ENCODE measurements at regions not wholly inside any gene's neighbourhood (a gene's known extent, or its start where the extent isn't known, plus 50 kb on each side); places are given as distances from the start of the nearest gene placed in this dataset.
"Not testable (repeated sequence)": the region's sequence is repeated elsewhere in the genome, so short reads cannot be mapped to it uniquely, and the experiment has no call there.

- no peak for TF ChIP-seq CTCF (IDR thresholded peaks at IDR 0.05; ENCODE audit: borderline replicate concordance, insufficient read depth, low read depth, low read length)
- no peak overlapping the region for H3K4me3 ChIP-seq (ENCODE audit: low read depth, low read length)
Observed at GRCh38 chr4:163731071-163731470, 236.6 kb downstream of the TMA16 start.

GRCh38 chr4:163732473-163732872, 238.0 kb downstream of the TMA16 start:
- TF ChIP-seq CTCF (IDR thresholded peaks at IDR 0.05; ENCODE audit: borderline replicate concordance, insufficient read depth, low read depth, low read length): no peak
- no peak overlapping the region for H3K4me3 ChIP-seq (ENCODE audit: low read depth, low read length)

GRCh38 chr4:163736876-163737275, 242.4 kb downstream of the TMA16 start:
- no peak overlapping the region for H3K4me3 ChIP-seq (ENCODE audit: low read depth, low read length)
- no peak for TF ChIP-seq CTCF (IDR thresholded peaks at IDR 0.05; ENCODE audit: borderline replicate concordance, insufficient read depth, low read depth, low read length)

- H3K4me3 ChIP-seq (ENCODE audit: low read depth, low read length): not testable (repeated sequence)
Observed at GRCh38 chr4:163737846-163738245, 243.4 kb downstream of the TMA16 start.

GRCh38 chr4:163738521-163738920, 244.0 kb downstream of the TMA16 start:
- TF ChIP-seq CTCF (IDR thresholded peaks at IDR 0.05; ENCODE audit: borderline replicate concordance, insufficient read depth, low read depth, low read length): no peak
- H3K4me3 ChIP-seq (ENCODE audit: low read depth, low read length): no peak overlapping the region

- no peak for TF ChIP-seq CTCF (IDR thresholded peaks at IDR 0.05; ENCODE audit: borderline replicate concordance, insufficient read depth, low read depth, low read length)
- H3K4me3 ChIP-seq (ENCODE audit: low read depth, low read length): no peak overlapping the region
Observed at GRCh38 chr4:163744861-163745260, 250.4 kb downstream of the TMA16 start.

- H3K4me3 ChIP-seq (ENCODE audit: low read depth, low read length): no peak overlapping the region
- TF ChIP-seq CTCF (IDR thresholded peaks at IDR 0.05; ENCODE audit: borderline replicate concordance, insufficient read depth, low read depth, low read length): no peak
Observed at GRCh38 chr4:163747293-163747692, 252.8 kb downstream of the TMA16 start.

- no peak for TF ChIP-seq CTCF (IDR thresholded peaks at IDR 0.05; ENCODE audit: borderline replicate concordance, insufficient read depth, low read depth, low read length)
Observed at GRCh38 chr4:163747886-163748285, 253.4 kb downstream of the TMA16 start.

More at GRCh38 chr4:163747886-163748285, 253.4 kb downstream of the TMA16 start:
- no peak overlapping the region for H3K4me3 ChIP-seq (ENCODE audit: low read depth, low read length)
